ENCODE measurements at regions not wholly inside any gene's neighbourhood (a gene's known extent, or its start where the extent isn't known, plus 50 kb on each side); places are given as distances from the start of the nearest gene placed in this dataset.
"Not testable (repeated sequence)": the region's sequence is repeated elsewhere in the genome, so short reads cannot be mapped to it uniquely, and the experiment has no call there.

- not testable (repeated sequence) for DNase-seq
Measured at GRCh38 chr16:16561532-16561931, 182.6 kb downstream of the NPIPA7 start.

- not testable (repeated sequence) for DNase-seq
Measured at GRCh38 chr16:16563962-16564361, 185.0 kb downstream of the NPIPA7 start.

GRCh38 chr16:16565326-16565725 is 186.4 kb downstream of the NPIPA7 start:
- DNase-seq, result not testable (repeated sequence)

GRCh38 chr16:16570055-16570454 is 191.1 kb downstream of the NPIPA7 start:
- not testable (repeated sequence) for DNase-seq

- DNase-seq, result not testable (repeated sequence)
Measured at GRCh38 chr16:16570874-16571273, 191.9 kb downstream of the NPIPA7 start.

GRCh38 chr16:16572130-16572774 is 193.3 kb downstream of the NPIPA7 start:
- DNase-seq, result not testable (repeated sequence)

- DNase-seq, result not testable (repeated sequence)
Measured at GRCh38 chr16:16577062-16577461, 198.1 kb downstream of the NPIPA7 start.

- no peak for DNase-seq
Measured at GRCh38 chr16:16578701-16579100, 199.8 kb downstream of the NPIPA7 start.

- DNase-seq, result not testable (repeated sequence)
Measured at GRCh38 chr16:16582916-16583315, 204.0 kb downstream of the NPIPA7 start.

GRCh38 chr16:16586073-16586651 is 207.2 kb downstream of the NPIPA7 start:
- peak in 1 of 3 donors; percentile 3 for DNase-seq

- DNase-seq, result not testable (repeated sequence)
Measured at GRCh38 chr16:16586969-16587368, 208.0 kb downstream of the NPIPA7 start.

GRCh38 chr16:16588436-16588835 is 209.5 kb downstream of the NPIPA7 start:
- DNase-seq, result not testable (repeated sequence)

- DNase-seq, result not testable (repeated sequence)
Measured at GRCh38 chr16:16590654-16591318, 211.8 kb downstream of the NPIPA7 start.

GRCh38 chr16:16593156-16593863 is 214.4 kb downstream of the NPIPA7 start:
- peak in 1 of 3 donors; percentile 4 for DNase-seq

GRCh38 chr16:16595029-16595718 is 216.2 kb downstream of the NPIPA7 start:
- DNase-seq, result not testable (repeated sequence)

GRCh38 chr16:16601239-16601638 is 222.3 kb downstream of the NPIPA7 start:
- DNase-seq, result not testable (repeated sequence)

- not testable (repeated sequence) for DNase-seq
Measured at GRCh38 chr16:16607401-16608082, 228.6 kb downstream of the NPIPA7 start.

- DNase-seq, result not testable (repeated sequence)
Measured at GRCh38 chr16:16609627-16610026, 230.7 kb downstream of the NPIPA7 start.

- not testable (repeated sequence) for DNase-seq
Measured at GRCh38 chr16:16610389-16610967, 231.5 kb downstream of the NPIPA7 start.

- not testable (repeated sequence) for DNase-seq
Measured at GRCh38 chr16:16613212-16613611, 234.3 kb downstream of the NPIPA7 start.

- not testable (repeated sequence) for DNase-seq
Measured at GRCh38 chr16:16614484-16614883, 235.5 kb downstream of the NPIPA7 start.

All from muscle of back (tissue), 3 donors.